ENCODE measurements at regions not wholly inside any gene's neighbourhood (a gene's known extent, or its start where the extent isn't known, plus 50 kb on each side); places are given as distances from the start of the nearest gene placed in this dataset.
"Not testable (repeated sequence)": the region's sequence is repeated elsewhere in the genome, so short reads cannot be mapped to it uniquely, and the experiment has no call there.

DNA sequence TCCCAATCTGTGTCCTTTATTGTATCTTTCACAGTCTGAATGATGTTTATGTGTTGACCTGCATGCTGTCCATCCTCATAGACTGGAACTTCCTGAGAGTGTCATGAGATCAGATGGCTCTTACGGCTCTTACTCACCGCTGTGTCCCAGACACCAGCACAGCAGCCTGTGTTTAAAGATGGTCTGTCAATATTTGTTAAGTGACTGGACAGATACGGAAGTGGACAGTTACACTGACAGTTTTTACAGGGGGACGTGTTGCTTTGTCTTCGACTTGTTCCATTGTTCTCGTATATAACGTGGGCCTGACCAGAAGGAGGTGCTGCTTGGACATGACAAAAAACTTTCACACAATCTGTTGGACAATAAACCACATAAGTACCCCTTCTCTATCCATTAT lies 342.6 kb downstream of the PREX1 start:
- not testable (repeated sequence) for H3K36me3 ChIP-seq (ENCODE audit: control insufficient read depth, insufficient read depth, low read length); H3K27me3 ChIP-seq (ENCODE audit: control insufficient read depth, insufficient read depth, low read length); H3K27ac ChIP-seq (ENCODE audit: low read depth, low read length)

DNA sequence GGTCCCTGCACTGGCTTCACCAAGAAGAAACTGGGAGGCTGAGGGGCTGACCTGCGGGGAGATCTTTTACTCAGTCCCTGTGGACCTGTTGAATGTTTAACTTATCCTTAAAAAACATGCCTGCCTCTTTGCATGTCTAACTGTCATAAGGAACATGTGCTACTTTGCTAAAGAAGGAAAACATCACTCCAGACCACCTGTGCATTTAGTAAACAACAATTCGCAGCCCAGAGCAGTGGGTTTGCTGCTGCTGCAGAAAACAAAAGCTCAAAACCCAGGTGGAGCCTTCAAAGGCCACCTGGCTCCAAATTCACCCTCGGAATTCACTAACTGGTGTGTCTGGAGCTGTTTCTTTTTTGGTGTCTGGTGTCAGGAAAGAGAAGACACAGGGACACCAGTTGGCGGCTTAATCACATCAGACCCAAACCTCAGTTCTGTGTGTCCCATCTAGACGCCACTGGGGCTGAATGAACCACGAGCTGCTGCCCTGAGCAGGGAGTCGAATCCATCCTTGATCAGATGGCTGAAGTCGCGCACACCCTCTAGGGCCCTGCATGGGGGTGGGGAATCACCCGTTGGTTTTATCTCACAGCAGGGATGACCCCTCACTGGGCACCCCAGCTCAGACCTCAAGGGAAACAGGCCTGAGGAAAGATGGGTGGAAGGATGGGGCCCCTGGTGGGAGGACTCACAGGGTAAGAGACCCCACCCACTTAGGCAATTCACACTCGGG lies 344.3 kb downstream of the PREX1 start:
- no peaks in the 10 kb centered on the region for H3K36me3 ChIP-seq (ENCODE audit: control insufficient read depth, insufficient read depth, low read length)
- H3K4me1 ChIP-seq (ENCODE audit: control insufficient read depth, insufficient read depth, low read length), result no peaks in the 10 kb centered on the region
- no peaks in the 10 kb centered on the region for H3K27me3 ChIP-seq (ENCODE audit: control insufficient read depth, insufficient read depth, low read length)
- no peak overlapping the region for H3K27ac ChIP-seq (ENCODE audit: low read depth, low read length)
- H3K4me3 ChIP-seq (ENCODE audit: low read length), result no peak overlapping the region
- H3K9ac ChIP-seq (ENCODE audit: low read length), result no peak overlapping the region

More for the DNA sequence above, 342.6 kb downstream of the PREX1 start:
- not testable (repeated sequence) for H3K4me1 ChIP-seq (ENCODE audit: control insufficient read depth, insufficient read depth, low read length); H3K9ac ChIP-seq (ENCODE audit: low read length); H3K4me3 ChIP-seq (ENCODE audit: low read length)

GRCh38 chr20:48482790-48483189 lies 345.0 kb downstream of the PREX1 start:
- H3K27ac ChIP-seq (ENCODE audit: low read depth, low read length), result no peak overlapping the region
- H3K9ac ChIP-seq (ENCODE audit: low read length), result no peak overlapping the region
- H3K4me1 ChIP-seq (ENCODE audit: control insufficient read depth, insufficient read depth, low read length), result no peaks in the 10 kb centered on the region
- no peaks in the 10 kb centered on the region for H3K27me3 ChIP-seq (ENCODE audit: control insufficient read depth, insufficient read depth, low read length)
- H3K36me3 ChIP-seq (ENCODE audit: control insufficient read depth, insufficient read depth, low read length), result no peaks in the 10 kb centered on the region
- H3K4me3 ChIP-seq (ENCODE audit: low read length), result no peak overlapping the region

GRCh38 chr20:48480216-48480772 lies 347.5 kb downstream of the PREX1 start:
- no peaks in the 10 kb centered on the region for H3K4me1 ChIP-seq (ENCODE audit: control insufficient read depth, insufficient read depth, low read length)
- no peaks in the 10 kb centered on the region for H3K36me3 ChIP-seq (ENCODE audit: control insufficient read depth, insufficient read depth, low read length)
- H3K27me3 ChIP-seq (ENCODE audit: control insufficient read depth, insufficient read depth, low read length), result no peaks in the 10 kb centered on the region
- H3K27ac ChIP-seq (ENCODE audit: low read depth, low read length), result no peak overlapping the region
- H3K4me3 ChIP-seq (ENCODE audit: low read length), result no peak overlapping the region
- no peak overlapping the region for H3K9ac ChIP-seq (ENCODE audit: low read length)

GRCh38 chr20:48478806-48479585 lies 348.8 kb downstream of the PREX1 start:
- H3K9ac ChIP-seq (ENCODE audit: low read length), result no peak overlapping the region
- H3K27me3 ChIP-seq (ENCODE audit: control insufficient read depth, insufficient read depth, low read length), result no peaks in the 10 kb centered on the region
- H3K4me3 ChIP-seq (ENCODE audit: low read length), result no peak overlapping the region
- H3K4me1 ChIP-seq (ENCODE audit: control insufficient read depth, insufficient read depth, low read length), result no peaks in the 10 kb centered on the region
- no peak overlapping the region for H3K27ac ChIP-seq (ENCODE audit: low read depth, low read length)
- H3K36me3 ChIP-seq (ENCODE audit: control insufficient read depth, insufficient read depth, low read length), result no peaks in the 10 kb centered on the region

DNA sequence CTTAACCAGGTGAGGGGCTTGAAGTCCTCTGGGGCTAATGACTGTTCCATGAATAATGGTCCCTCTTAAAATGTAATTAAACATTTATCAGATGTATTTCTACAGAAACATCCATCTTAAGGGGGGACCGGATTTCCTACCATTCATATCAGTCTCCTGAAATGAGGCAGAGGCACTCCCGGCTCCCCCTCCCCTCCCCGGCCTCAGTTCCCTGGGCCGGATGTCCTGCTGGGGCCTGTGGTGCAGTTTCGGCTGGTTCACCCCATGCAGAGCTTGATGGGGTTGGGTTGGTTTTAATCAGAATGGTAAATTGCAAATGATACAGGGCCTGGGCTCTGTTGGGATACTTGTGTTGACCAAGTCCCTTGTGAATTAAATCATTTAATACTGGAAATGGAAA lies 349.4 kb downstream of the PREX1 start:
- Histone ChIP-seq H3K27me3 (ENCODE audit: control insufficient read depth, insufficient read depth, low read length) (no peaks in the 10 kb centered on the region), H3K27ac (ENCODE audit: low read depth, low read length) (no peak overlapping the region), H3K4me1 (ENCODE audit: control insufficient read depth, insufficient read depth, low read length) (no peaks in the 10 kb centered on the region), H3K9ac (ENCODE audit: low read length) (no peak overlapping the region), H3K36me3 (ENCODE audit: control insufficient read depth, insufficient read depth, low read length) (no peaks in the 10 kb centered on the region), H3K4me3 (ENCODE audit: low read length) (no peak overlapping the region)

DNA sequence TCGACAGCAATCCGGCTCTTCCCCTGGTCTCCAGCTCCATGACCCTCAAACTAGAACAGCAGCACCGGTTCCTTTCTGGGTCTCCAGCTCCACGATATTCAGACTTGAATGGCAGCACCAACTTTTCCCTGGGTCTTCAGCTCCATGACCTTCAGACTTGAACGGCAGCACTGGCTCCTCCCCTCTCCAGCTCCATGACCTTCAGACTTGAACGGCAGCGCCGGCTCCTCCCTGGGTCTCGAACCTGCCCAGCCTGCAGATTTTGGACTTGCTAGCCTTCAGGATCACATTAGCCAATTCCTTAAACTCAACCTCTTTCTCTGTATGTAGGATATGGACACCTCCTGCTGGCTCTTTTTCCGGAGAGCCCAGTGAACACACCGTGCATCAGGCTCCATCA lies 350.9 kb downstream of the PREX1 start:
- Histone ChIP-seq H3K27me3 (ENCODE audit: control insufficient read depth, insufficient read depth, low read length) (no peaks in the 10 kb centered on the region), H3K4me1 (ENCODE audit: control insufficient read depth, insufficient read depth, low read length) (no peaks in the 10 kb centered on the region), H3K36me3 (ENCODE audit: control insufficient read depth, insufficient read depth, low read length) (no peaks in the 10 kb centered on the region), H3K27ac (ENCODE audit: low read depth, low read length) (no peak overlapping the region), H3K4me3 (ENCODE audit: low read length) (no peak overlapping the region), H3K9ac (ENCODE audit: low read length) (no peak overlapping the region)

- H3K9ac ChIP-seq (ENCODE audit: low read length), result no peak overlapping the region
- H3K4me1 ChIP-seq (ENCODE audit: control insufficient read depth, insufficient read depth, low read length), result no peaks in the 10 kb centered on the region
- no peaks in the 10 kb centered on the region for H3K36me3 ChIP-seq (ENCODE audit: control insufficient read depth, insufficient read depth, low read length)
- H3K27ac ChIP-seq (ENCODE audit: low read depth, low read length), result no peak overlapping the region
- H3K27me3 ChIP-seq (ENCODE audit: control insufficient read depth, insufficient read depth, low read length), result no peaks in the 10 kb centered on the region
- H3K4me3 ChIP-seq (ENCODE audit: low read length), result no peak overlapping the region
Observed at GRCh38 chr20:48474022-48474421, 353.8 kb downstream of the PREX1 start.

- Histone ChIP-seq H3K27ac (ENCODE audit: low read depth, low read length) (no peak overlapping the region), H3K36me3 (ENCODE audit: control insufficient read depth, insufficient read depth, low read length) (no peaks in the 10 kb centered on the region), H3K9ac (ENCODE audit: low read length) (no peak overlapping the region), H3K4me1 (ENCODE audit: control insufficient read depth, insufficient read depth, low read length) (no peaks in the 10 kb centered on the region), H3K4me3 (ENCODE audit: low read length) (no peak overlapping the region), H3K27me3 (ENCODE audit: control insufficient read depth, insufficient read depth, low read length) (no peaks in the 10 kb centered on the region)
Observed at GRCh38 chr20:48471759-48472408, 355.9 kb downstream of the PREX1 start.

DNA sequence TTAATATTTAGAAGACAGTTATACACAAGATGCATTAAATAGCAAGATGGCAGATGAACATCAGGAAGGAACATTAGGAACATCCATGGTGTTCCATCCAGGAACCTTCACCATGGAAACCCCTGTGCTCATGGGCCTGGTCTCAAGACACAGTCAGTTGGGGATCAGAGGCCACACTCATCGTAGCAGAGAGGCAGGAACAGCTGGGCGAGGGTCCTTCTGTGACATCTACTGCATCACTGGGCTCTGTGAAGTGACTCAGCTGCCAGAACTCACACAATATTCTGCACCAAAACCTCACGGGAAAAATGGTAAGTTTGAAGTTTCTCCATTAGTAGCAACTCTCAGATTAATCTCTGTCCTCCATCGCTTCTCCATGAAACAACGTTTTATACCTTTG lies 356.6 kb downstream of the PREX1 start:
- Histone ChIP-seq H3K36me3 (ENCODE audit: control insufficient read depth, insufficient read depth, low read length) (no peaks in the 10 kb centered on the region), H3K27ac (ENCODE audit: low read depth, low read length) (no peak overlapping the region), H3K4me1 (ENCODE audit: control insufficient read depth, insufficient read depth, low read length) (no peaks in the 10 kb centered on the region), H3K9ac (ENCODE audit: low read length) (no peak overlapping the region), H3K4me3 (ENCODE audit: low read length) (no peak overlapping the region), H3K27me3 (ENCODE audit: control insufficient read depth, insufficient read depth, low read length) (no peaks in the 10 kb centered on the region)

DNA sequence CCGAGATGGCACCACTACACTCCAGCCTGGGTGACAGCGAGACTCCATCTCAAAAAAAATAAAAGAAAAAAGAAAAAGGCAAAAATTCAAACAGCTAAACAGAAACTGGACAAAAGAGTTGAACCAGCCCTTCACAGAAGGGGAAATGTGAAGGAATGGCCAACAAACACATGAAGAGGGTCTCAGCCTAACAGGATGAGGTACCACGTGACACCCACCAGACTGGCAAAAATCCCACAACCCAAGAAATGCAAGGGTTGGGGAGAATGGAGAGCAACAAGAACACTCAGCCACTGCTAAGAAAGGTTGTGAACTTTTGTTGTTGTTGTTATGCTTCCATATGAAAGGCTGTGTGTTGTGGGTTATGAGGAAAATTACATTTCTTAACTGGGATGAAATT lies 357.7 kb downstream of the PREX1 start:
- H3K4me1 ChIP-seq (ENCODE audit: control insufficient read depth, insufficient read depth, low read length), result no peaks in the 10 kb centered on the region
- H3K27me3 ChIP-seq (ENCODE audit: control insufficient read depth, insufficient read depth, low read length), result no peaks in the 10 kb centered on the region
- no peak overlapping the region for H3K4me3 ChIP-seq (ENCODE audit: low read length)
- H3K27ac ChIP-seq (ENCODE audit: low read depth, low read length), result no peak overlapping the region
- no peak overlapping the region for H3K9ac ChIP-seq (ENCODE audit: low read length)
- H3K36me3 ChIP-seq (ENCODE audit: control insufficient read depth, insufficient read depth, low read length), result no peaks in the 10 kb centered on the region

- Histone ChIP-seq H3K4me3 (ENCODE audit: low read length) (no peak overlapping the region), H3K36me3 (ENCODE audit: control insufficient read depth, insufficient read depth, low read length) (no peaks in the 10 kb centered on the region), H3K27me3 (ENCODE audit: control insufficient read depth, insufficient read depth, low read length) (no peaks in the 10 kb centered on the region), H3K4me1 (ENCODE audit: control insufficient read depth, insufficient read depth, low read length) (no peaks in the 10 kb centered on the region), H3K27ac (ENCODE audit: low read depth, low read length) (no peak overlapping the region), H3K9ac (ENCODE audit: low read length) (no peak overlapping the region)
Observed at GRCh38 chr20:48469026-48469425, 358.8 kb downstream of the PREX1 start.
